ENCODE measurements at regions not wholly inside any gene's neighbourhood (a gene's known extent, or its start where the extent isn't known, plus 50 kb on each side); places are given as distances from the start of the nearest gene placed in this dataset.
"Not testable (repeated sequence)": the region's sequence is repeated elsewhere in the genome, so short reads cannot be mapped to it uniquely, and the experiment has no call there.

DNA sequence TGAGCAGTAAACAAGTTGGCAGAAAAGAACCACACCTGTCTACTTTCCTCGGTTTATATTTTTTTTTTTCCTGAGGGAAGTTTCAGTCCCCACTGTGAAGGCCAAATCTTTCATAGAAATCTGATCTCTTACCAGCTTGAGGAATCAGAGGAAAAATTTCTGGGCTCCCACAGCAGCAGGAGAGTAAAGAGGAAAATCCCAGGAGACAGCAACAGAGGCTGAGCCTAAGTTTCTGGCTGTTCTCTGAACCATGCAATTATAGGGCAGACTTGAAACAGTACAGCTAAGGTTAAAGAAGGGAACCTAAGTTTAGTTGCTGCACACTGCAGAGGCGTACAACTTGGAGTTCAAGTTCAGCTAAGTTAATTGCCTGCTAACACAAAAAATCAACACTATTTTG is 1090.9 kb upstream of the INTU start:
- intact Hi-C loops (cut with micrococcal nuclease), result no loop called here
- no peaks in the 10 kb centered on the region for H3K4me1 Mint-ChIP-seq (ENCODE audit: low read depth)
- H3K27me3 Mint-ChIP-seq, result no peaks in the 10 kb centered on the region
- peaks cover 8% of the 10 kb centered on the region for H3K9me3 Mint-ChIP-seq
- no peak overlapping the region for H3K4me3 Mint-ChIP-seq
- H3K27ac Mint-ChIP-seq, result no peak overlapping the region
- H3K36me3 Mint-ChIP-seq (ENCODE audit: low read depth), result no peaks in the 10 kb centered on the region

DNA sequence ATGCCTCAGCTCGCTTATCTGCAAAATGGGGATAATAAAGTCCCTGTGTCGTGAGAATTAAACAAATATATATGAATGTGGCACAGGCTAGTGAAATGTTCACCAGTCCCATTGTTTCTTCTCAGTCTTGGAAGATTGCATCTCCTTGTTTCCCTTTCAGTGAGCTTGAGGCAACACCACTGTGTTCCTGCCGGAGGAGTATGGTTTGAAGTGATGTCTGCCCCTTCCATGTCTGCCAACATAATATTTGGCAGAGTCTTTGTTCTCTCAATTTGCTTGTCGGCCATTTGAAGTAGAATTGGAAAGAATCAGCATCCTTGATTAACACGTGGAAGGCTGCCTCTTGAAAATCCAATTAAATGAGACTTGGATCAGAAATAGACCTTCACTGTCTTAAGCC is 1088.5 kb upstream of the INTU start:
- Mint-ChIP-seq H3K36me3 (ENCODE audit: low read depth) (no peaks in the 10 kb centered on the region), H3K9me3 (no peaks in the 10 kb centered on the region), H3K27me3 (no peaks in the 10 kb centered on the region), H3K4me3 (no peak overlapping the region), H3K4me1 (ENCODE audit: low read depth) (no peaks in the 10 kb centered on the region), H3K27ac (no peak overlapping the region)
- intact Hi-C loops (cut with micrococcal nuclease), result no loop called here

DNA sequence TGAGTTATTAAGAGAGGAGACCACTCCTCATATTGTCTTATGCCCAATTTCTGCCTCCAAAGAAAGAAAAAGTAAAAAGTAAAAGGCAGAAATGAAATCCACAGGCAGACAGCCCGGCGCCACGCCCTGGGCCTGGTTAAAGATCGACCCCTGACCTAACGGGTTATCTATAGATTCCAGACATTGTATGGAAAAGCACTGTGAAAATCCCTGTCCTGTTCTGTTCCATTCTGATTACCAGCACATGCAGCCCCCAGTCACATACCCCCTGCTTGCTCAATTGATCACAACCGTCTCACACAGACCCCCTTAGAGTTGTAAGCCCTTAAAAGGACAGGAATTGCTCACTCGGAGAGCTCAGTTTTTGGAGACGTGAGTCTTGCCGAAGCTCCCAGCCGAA is 1086.6 kb upstream of the INTU start:
- H3K9me3 Mint-ChIP-seq; H3K36me3 Mint-ChIP-seq (ENCODE audit: low read depth); H3K4me3 Mint-ChIP-seq; H3K4me1 Mint-ChIP-seq (ENCODE audit: low read depth); H3K27ac Mint-ChIP-seq; H3K27me3 Mint-ChIP-seq; intact Hi-C loops (cut with micrococcal nuclease): not testable (repeated sequence)

- Mint-ChIP-seq H3K9me3 (no peaks in the 10 kb centered on the region), H3K27me3 (no peaks in the 10 kb centered on the region), H3K27ac (no peak overlapping the region), H3K36me3 (ENCODE audit: low read depth) (no peaks in the 10 kb centered on the region), H3K4me1 (ENCODE audit: low read depth) (no peaks in the 10 kb centered on the region), H3K4me3 (no peak overlapping the region)
- intact Hi-C loops (cut with micrococcal nuclease), result no loop called here
Measured at GRCh38 chr4:126547352-126547751, 1085.4 kb upstream of the INTU start.

DNA sequence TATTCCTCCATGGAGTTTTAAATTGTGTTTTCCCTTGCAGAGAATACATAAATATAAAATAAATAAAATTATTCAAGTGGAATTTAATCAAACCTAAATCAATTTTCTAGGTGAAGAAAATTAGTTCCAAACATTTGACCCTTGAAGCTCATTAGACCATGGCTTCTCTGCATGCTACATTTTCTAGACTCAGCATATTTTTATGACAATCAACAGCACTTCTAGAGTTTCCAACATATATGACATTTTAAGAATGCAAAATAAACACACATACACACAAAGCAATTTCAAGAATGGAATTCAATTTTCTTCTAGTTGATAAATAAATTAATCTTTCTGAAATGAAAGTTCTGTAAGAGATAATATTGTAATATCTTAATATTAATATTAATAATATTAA is 1083.9 kb upstream of the INTU start:
- no peaks in the 10 kb centered on the region for H3K9me3 Mint-ChIP-seq
- no peak overlapping the region for H3K27ac Mint-ChIP-seq
- intact Hi-C loops (cut with micrococcal nuclease), result no loop called here
- H3K4me1 Mint-ChIP-seq (ENCODE audit: low read depth), result no peaks in the 10 kb centered on the region
- no peak overlapping the region for H3K4me3 Mint-ChIP-seq
- H3K36me3 Mint-ChIP-seq (ENCODE audit: low read depth), result no peaks in the 10 kb centered on the region
- H3K27me3 Mint-ChIP-seq, result no peaks in the 10 kb centered on the region

DNA sequence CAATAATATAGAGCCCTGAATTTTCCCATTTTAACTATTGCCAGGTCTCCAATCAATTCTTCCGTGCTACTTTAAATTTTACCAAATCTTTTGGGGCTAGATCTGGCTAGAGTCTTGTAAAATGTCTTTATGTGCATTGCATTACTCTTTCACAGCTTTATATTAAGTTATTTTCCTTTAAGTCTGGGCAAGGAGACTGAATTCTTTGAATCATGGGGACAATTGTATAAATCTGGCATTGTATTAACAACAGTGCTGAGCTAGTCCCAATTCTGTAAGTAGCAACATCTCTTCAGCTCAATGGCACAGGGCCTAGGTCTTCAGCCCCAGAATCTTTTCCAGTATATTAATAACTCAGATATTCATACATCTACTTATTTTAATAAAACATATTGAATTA is 1080.4 kb upstream of the INTU start:
- Mint-ChIP-seq H3K36me3 (ENCODE audit: low read depth) (no peaks in the 10 kb centered on the region), H3K4me1 (ENCODE audit: low read depth) (no peaks in the 10 kb centered on the region), H3K27ac (no peak overlapping the region), H3K9me3 (peaks cover 10% of the 10 kb centered on the region), H3K27me3 (no peaks in the 10 kb centered on the region), H3K4me3 (no peak overlapping the region)
- intact Hi-C loops (cut with micrococcal nuclease), result no loop called here

- no peaks in the 10 kb centered on the region for H3K4me1 Mint-ChIP-seq (ENCODE audit: low read depth)
- intact Hi-C loops (cut with micrococcal nuclease), result no loop called here
- H3K4me3 Mint-ChIP-seq, result no peak overlapping the region
- H3K36me3 Mint-ChIP-seq (ENCODE audit: low read depth), result no peaks in the 10 kb centered on the region
- H3K27me3 Mint-ChIP-seq, result no peaks in the 10 kb centered on the region
- H3K27ac Mint-ChIP-seq, result no peak overlapping the region
- H3K9me3 Mint-ChIP-seq, result peaks cover 10% of the 10 kb centered on the region
Measured at GRCh38 chr4:126553248-126553647, 1079.5 kb upstream of the INTU start.

DNA sequence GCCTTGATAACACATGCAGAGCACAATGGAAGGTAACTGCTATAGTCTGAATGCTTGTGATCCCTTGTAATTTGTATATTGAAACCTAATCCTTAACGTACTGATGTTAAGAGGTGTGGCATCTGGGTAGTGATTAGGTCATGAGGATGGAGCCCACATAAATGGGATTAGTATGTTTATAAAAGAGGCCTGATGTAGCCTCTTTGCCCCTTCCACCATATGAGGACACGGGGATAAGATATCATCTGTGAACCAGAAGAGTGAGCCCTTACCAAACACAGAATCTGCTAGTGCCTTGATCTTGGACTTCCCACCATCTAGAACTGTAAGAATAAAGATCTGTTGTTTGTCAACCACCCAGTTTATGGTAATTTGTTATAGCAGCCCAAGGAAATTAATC is 1074.2 kb upstream of the INTU start:
- H3K4me1 Mint-ChIP-seq (ENCODE audit: low read depth), result no peaks in the 10 kb centered on the region

GRCh38 chr4:126559961-126560360 is 1072.8 kb upstream of the INTU start:
- Mint-ChIP-seq H3K27me3 (no peaks in the 10 kb centered on the region), H3K4me3 (no peak overlapping the region), H3K9me3 (peaks cover 12% of the 10 kb centered on the region), H3K4me1 (ENCODE audit: low read depth) (no peaks in the 10 kb centered on the region), H3K27ac (no peak overlapping the region), H3K36me3 (ENCODE audit: low read depth) (no peaks in the 10 kb centered on the region)
- intact Hi-C loops (cut with micrococcal nuclease), result no loop called here

More for the DNA sequence above, 1074.2 kb upstream of the INTU start:
- H3K27ac Mint-ChIP-seq, result no peak overlapping the region
- no peaks in the 10 kb centered on the region for H3K27me3 Mint-ChIP-seq
- H3K9me3 Mint-ChIP-seq, result peaks cover 18% of the 10 kb centered on the region
- no peaks in the 10 kb centered on the region for H3K36me3 Mint-ChIP-seq (ENCODE audit: low read depth)
- no peak overlapping the region for H3K4me3 Mint-ChIP-seq
- intact Hi-C loops (cut with micrococcal nuclease), result no loop called here

DNA sequence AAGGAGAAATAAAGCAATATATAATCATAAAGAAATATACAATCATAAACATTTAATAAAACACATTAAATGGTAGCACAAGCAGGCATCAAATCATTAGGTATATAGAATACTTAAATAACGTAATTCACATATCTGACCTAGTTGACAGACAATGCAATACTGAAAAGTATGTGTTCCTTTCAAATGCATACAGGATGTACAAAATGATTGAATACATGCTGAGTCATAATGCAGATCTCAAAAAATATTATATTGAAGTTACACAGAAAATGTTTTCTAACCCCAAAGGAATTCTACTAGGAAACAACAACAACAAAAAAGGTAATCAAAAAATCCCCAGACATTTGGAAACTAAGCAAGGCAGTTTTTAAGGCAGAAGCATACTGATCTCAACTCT is 1072.0 kb upstream of the INTU start:
- no peaks in the 10 kb centered on the region for H3K4me1 Mint-ChIP-seq (ENCODE audit: low read depth)
- H3K27ac Mint-ChIP-seq, result no peak overlapping the region
- no peaks in the 10 kb centered on the region for H3K36me3 Mint-ChIP-seq (ENCODE audit: low read depth)
- no peak overlapping the region for H3K4me3 Mint-ChIP-seq
- H3K27me3 Mint-ChIP-seq, result no peaks in the 10 kb centered on the region
- H3K9me3 Mint-ChIP-seq, result peaks cover 8% of the 10 kb centered on the region
- intact Hi-C loops (cut with micrococcal nuclease), result no loop called here

GRCh38 chr4:126563389-126563788 is 1069.4 kb upstream of the INTU start:
- H3K4me1 Mint-ChIP-seq (ENCODE audit: low read depth), result no peaks in the 10 kb centered on the region
- no peak overlapping the region for H3K4me3 Mint-ChIP-seq
- peaks cover 8% of the 10 kb centered on the region for H3K9me3 Mint-ChIP-seq
- H3K27ac Mint-ChIP-seq, result no peak overlapping the region
- H3K27me3 Mint-ChIP-seq, result no peaks in the 10 kb centered on the region
- intact Hi-C loops (cut with micrococcal nuclease), result no loop called here
- no peaks in the 10 kb centered on the region for H3K36me3 Mint-ChIP-seq (ENCODE audit: low read depth)

GRCh38 chr4:126564283-126564854 is 1068.4 kb upstream of the INTU start:
- Mint-ChIP-seq H3K27ac (no peak overlapping the region), H3K4me3 (no peak overlapping the region), H3K4me1 (ENCODE audit: low read depth) (no peaks in the 10 kb centered on the region), H3K36me3 (ENCODE audit: low read depth) (no peaks in the 10 kb centered on the region), H3K9me3 (peaks cover 8% of the 10 kb centered on the region), H3K27me3 (no peaks in the 10 kb centered on the region)
- intact Hi-C loops (cut with micrococcal nuclease), result no loop called here

DNA sequence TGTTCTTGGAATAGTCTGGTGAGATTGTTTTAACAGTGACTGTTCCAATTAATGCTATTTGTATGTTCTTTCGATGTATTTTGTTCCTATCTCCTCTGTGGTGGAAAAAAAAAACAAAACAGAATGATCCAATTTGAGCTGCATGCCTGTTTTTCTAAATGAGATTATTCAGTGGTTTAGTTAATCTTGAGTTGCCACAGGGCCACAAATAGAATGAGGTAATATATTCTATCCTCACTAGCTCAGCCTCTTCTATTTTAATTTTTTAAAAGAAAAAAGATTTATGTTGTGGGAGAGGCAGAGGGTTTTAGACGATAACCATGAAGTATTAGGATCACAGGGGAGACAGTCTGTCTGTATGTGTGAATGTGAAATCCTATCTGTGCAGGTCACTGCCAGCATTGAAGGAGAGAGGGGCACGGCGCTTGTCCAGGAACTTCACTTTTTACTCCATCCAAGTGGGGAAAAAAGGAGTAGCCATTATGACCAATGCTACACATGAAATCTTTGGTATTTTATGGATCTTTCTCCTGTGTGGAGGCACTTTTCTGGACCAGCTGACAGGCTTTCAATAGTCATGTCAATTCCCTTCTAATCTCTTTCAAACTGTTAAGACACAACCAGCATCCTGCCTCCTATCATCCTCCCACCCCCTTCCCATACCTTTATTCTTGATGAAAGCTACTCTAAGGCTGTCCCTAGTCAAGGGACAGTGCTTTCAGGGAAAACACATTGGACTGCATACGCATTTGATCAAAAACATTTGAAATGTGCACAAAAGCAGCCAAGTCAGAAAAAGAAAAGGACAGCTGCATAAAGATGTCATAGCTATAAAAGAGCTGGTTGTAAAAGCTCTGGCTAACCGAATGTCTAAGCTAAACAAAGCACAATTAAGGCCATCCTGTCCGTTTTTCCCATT is 1063.8 kb upstream of the INTU start:
- H3K4me1 Mint-ChIP-seq (ENCODE audit: low read depth), result no peaks in the 10 kb centered on the region
- H3K27ac Mint-ChIP-seq, result no peak overlapping the region
- intact Hi-C loops (cut with micrococcal nuclease), result no loop called here
- no peaks in the 10 kb centered on the region for H3K27me3 Mint-ChIP-seq
- no peak overlapping the region for H3K4me3 Mint-ChIP-seq
- no peaks in the 10 kb centered on the region for H3K9me3 Mint-ChIP-seq
- H3K36me3 Mint-ChIP-seq (ENCODE audit: low read depth), result no peaks in the 10 kb centered on the region

DNA sequence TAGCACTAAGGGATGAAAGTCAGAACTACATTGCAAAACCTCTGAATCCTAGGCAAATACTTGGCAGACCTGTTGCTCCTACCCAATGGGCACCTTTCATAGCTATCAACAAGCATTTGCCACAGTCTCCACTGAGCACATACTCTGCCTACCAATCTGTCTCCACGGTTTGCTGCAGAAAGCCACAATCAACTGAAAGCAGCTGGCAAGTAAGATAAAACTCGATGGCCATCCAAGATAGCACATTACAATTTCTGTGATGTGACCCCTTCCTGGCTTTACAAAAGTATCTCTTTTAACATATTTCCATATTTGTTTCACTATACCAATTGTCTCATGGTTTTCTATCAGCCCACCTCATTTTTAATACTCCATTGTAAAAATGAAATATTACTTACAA is 1060.5 kb upstream of the INTU start:
- H3K36me3 Mint-ChIP-seq (ENCODE audit: low read depth), result no peaks in the 10 kb centered on the region
- no peaks in the 10 kb centered on the region for H3K9me3 Mint-ChIP-seq
- no peaks in the 10 kb centered on the region for H3K4me1 Mint-ChIP-seq (ENCODE audit: low read depth)
- no peak overlapping the region for H3K27ac Mint-ChIP-seq
- H3K4me3 Mint-ChIP-seq, result no peak overlapping the region
- intact Hi-C loops (cut with micrococcal nuclease), result no loop called here
- H3K27me3 Mint-ChIP-seq, result no peaks in the 10 kb centered on the region

- Mint-ChIP-seq H3K27me3 (no peaks in the 10 kb centered on the region), H3K4me3 (no peak overlapping the region), H3K27ac (no peak overlapping the region), H3K9me3 (peaks cover 24% of the 10 kb centered on the region), H3K36me3 (ENCODE audit: low read depth) (no peaks in the 10 kb centered on the region), H3K4me1 (ENCODE audit: low read depth) (no peaks in the 10 kb centered on the region)
- intact Hi-C loops (cut with micrococcal nuclease), result no loop called here
Measured at GRCh38 chr4:126582737-126583136, 1050.0 kb upstream of the INTU start.

Measured in dendritic cell treated with granulocyte-macrophage colony-stimulating factor and Interleukin-4, amounts not matched to agents 40 ng/mL and 50 ng/mL, for 4 days (primary cell).